Endothelial cell of umbilical vein (primary cell): ENCODE measurements at regions not wholly inside any gene's neighbourhood (a gene's known extent, or its start where the extent isn't known, plus 50 kb on each side); places are given as distances from the start of the nearest gene placed in this dataset.

Experiments used
- EZH2 ChIP-seq: IDR thresholded peaks from 2 replicates; pipeline ENCODE4 v1.6.1; 2012; ENCODE audit warnings: borderline replicate concordance, low read depth, mild to moderate bottlenecking, moderate library complexity, low read length, inconsistent platforms; ENCODE audit not compliant: severe bottlenecking
- FOS ChIP-seq: IDR thresholded peaks from 2 replicates; pipeline ENCODE4 v1.6.1; 2011; ENCODE audit warnings: mild to moderate bottlenecking, low read length, moderate library complexity, borderline replicate concordance; ENCODE audit not compliant: insufficient read depth
- GATA2 ChIP-seq: IDR thresholded peaks from 2 replicates; pipeline ENCODE4 v1.7.0; 2011; ENCODE audit warnings: low read depth, mild to moderate bottlenecking, moderate library complexity, mixed read lengths, low read length; ENCODE audit not compliant: insufficient read length, insufficient read depth
- MYC ChIP-seq: IDR thresholded peaks from one replicate; pipeline ENCODE4 v1.6.1; 2011; ENCODE audit warnings: mild to moderate bottlenecking, low read depth, low read length
- POLR2A ChIP-seq: IDR thresholded peaks from 2 replicates; pipeline ENCODE4 v1.6.1; 2012; ENCODE audit warnings: low read depth, mild to moderate bottlenecking, control low read depth, low read length
- TF ChIP-seq, protein P1 (sequence below), 2 donors: IDR thresholded peaks; 1 replicate in 1 of 2; 2 replicates in 1 of 2; pipeline ENCODE4 v1.5.1; 2011; ENCODE audit warnings: low read length in 2 of 2, mild to moderate bottlenecking in 2 of 2, moderate library complexity in 2 of 2, control low read depth in 1 of 2, inconsistent platforms in 1 of 2, low read depth in 1 of 2; ENCODE audit not compliant: insufficient read depth in 1 of 2; ENCODE audit errors: extremely low read depth in 1 of 2
- TF ChIP-seq, protein P2 (sequence below): IDR thresholded peaks from 2 replicates; pipeline ENCODE4 v1.6.1; 2011; ENCODE audit not compliant: insufficient read depth, insufficient read length

GRCh38 chr2:236434593-236434992 lies 135.0 kb upstream of the ACKR3 start:
- TF ChIP-seq, protein P1, sequence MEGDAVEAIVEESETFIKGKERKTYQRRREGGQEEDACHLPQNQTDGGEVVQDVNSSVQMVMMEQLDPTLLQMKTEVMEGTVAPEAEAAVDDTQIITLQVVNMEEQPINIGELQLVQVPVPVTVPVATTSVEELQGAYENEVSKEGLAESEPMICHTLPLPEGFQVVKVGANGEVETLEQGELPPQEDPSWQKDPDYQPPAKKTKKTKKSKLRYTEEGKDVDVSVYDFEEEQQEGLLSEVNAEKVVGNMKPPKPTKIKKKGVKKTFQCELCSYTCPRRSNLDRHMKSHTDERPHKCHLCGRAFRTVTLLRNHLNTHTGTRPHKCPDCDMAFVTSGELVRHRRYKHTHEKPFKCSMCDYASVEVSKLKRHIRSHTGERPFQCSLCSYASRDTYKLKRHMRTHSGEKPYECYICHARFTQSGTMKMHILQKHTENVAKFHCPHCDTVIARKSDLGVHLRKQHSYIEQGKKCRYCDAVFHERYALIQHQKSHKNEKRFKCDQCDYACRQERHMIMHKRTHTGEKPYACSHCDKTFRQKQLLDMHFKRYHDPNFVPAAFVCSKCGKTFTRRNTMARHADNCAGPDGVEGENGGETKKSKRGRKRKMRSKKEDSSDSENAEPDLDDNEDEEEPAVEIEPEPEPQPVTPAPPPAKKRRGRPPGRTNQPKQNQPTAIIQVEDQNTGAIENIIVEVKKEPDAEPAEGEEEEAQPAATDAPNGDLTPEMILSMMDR (IDR thresholded peaks at IDR 0.05; ENCODE audit: extremely low read depth in 1 of 2, insufficient read depth in 1 of 2, low read depth in 1 of 2, low read length in 2 of 2) = no peak
- TF ChIP-seq POLR2A (no peak), MYC (no peak), GATA2 (no peak), EZH2 (no peak), FOS (no peak)
- TF ChIP-seq, protein P2, sequence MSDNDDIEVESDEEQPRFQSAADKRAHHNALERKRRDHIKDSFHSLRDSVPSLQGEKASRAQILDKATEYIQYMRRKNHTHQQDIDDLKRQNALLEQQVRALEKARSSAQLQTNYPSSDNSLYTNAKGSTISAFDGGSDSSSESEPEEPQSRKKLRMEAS = no peak
